GM12878 (cell line): ENCODE measurements at regions not wholly inside any gene's neighbourhood (a gene's known extent, or its start where the extent isn't known, plus 50 kb on each side); places are given as distances from the start of the nearest gene placed in this dataset.
"Not testable (repeated sequence)": the region's sequence is repeated elsewhere in the genome, so short reads cannot be mapped to it uniquely, and the experiment has no call there.

Experiments used
- ATAC-seq: fragments of 200-7000 bp; cut with Tn5 transposase; 3 replicates; pipeline ENCODE4 v1.9.1; 2020; ENCODE audit warnings: mild to moderate bottlenecking, moderate library complexity
- BruUV-seq: library from RNA; stranded (reverse); fragments of 400-500 nt; replicated peaks from 2 replicates; lab custom pipeline; 2021; lab: Mats Ljungman, UMichigan
- CTCF ChIA-PET: fragments of 300-600 bp; sonication (Branson Sonifier 250); formaldehyde crosslinking; extraction: SDS; loops from one replicate; lab custom pipeline; 2021; ENCODE audit warnings: inconsistent platforms; lab: Yijun Ruan, JAX
- POLR2A ChIA-PET: fragments of 350-600 bp; formaldehyde crosslinking; extraction: SDS; loops from one replicate; lab custom pipeline; 2021; ENCODE audit warnings: inconsistent platforms; lab: Charles Lee
- RAD21 ChIA-PET: fragments of 300-600 bp; sonication (Branson Sonifier 250); formaldehyde crosslinking; loops from one replicate; lab custom pipeline; 2023; ENCODE audit warnings: antibody characterized with exemption; ENCODE audit not compliant: unreplicated experiment; lab: Charles Lee
- SMC1A ChIA-PET: fragments of 300-600 bp; sonication (Branson Sonifier 250); formaldehyde crosslinking; loops from one replicate; lab custom pipeline; 2023; ENCODE audit not compliant: unreplicated experiment, uncharacterized antibody; lab: Charles Lee
- DNase-seq: peaks from one replicate; pipeline ENCODE4 v3.0.0-alpha.2; 2011; ENCODE audit warnings: low read depth, low spot score
- FAIRE-seq: peaks from 3 replicates; lab custom pipeline; 2011; peaks lifted over from hg19 to GRCh38; lab: Jason Lieb, UNC
- H2AFZ ChIP-seq: 2 replicates; pipeline ENCODE4 v1.6.0; 2011; ENCODE audit warnings: low read depth, low read length, control low read depth; ENCODE audit not compliant: control insufficient read depth
- H3K27ac ChIP-seq: 2 replicates; pipeline ENCODE4 v1.5.1; 2011; ENCODE audit warnings: control low read depth; ENCODE audit not compliant: control insufficient read depth, insufficient read depth
- H3K27me3 ChIP-seq, 2 experiments: replicated peaks in 1 of 2; 2 replicates each; pipeline versions ENCODE4 v1.6.0 to v1.6.1; 2011; ENCODE audit warnings: low read length in 1 of 2; ENCODE audit not compliant: control insufficient read depth in 2 of 2, insufficient read depth in 2 of 2
- H3K36me3 ChIP-seq, 2 experiments: 2 replicates each; pipeline ENCODE4 v1.5.1; 2011; ENCODE audit warnings: low read length in 1 of 2; ENCODE audit not compliant: control insufficient read depth in 2 of 2, insufficient read depth in 2 of 2
- H3K4me1 ChIP-seq: 2 replicates; pipeline ENCODE4 v1.6.1; 2011; ENCODE audit warnings: mild to moderate bottlenecking, low read length, moderate library complexity, mixed read lengths; ENCODE audit not compliant: control insufficient read depth, insufficient read depth
- H3K4me2 ChIP-seq: 2 replicates; pipeline ENCODE4 v1.6.0; 2011; ENCODE audit warnings: control low read depth; ENCODE audit not compliant: control insufficient read depth, insufficient read depth
- H3K4me3 ChIP-seq: fragments of 200-600 bp; sonication (generic); 2 replicates; pipeline ENCODE4 v1.5.1; 2016
- H3K79me2 ChIP-seq: 2 replicates; pipeline ENCODE4 v1.6.0; 2011; ENCODE audit warnings: low read length; ENCODE audit not compliant: control insufficient read depth, insufficient read depth
- H3K9ac ChIP-seq: 2 replicates; pipeline ENCODE4 v1.8.0; 2011; ENCODE audit warnings: low read length, control low read depth, mixed read lengths; ENCODE audit not compliant: control insufficient read depth, insufficient read depth
- H3K9me3 ChIP-seq: replicated peaks from 3 replicates; pipeline ENCODE4 v1.5.1; 2011; ENCODE audit warnings: mild to moderate bottlenecking, low read length; ENCODE audit not compliant: control insufficient read depth, insufficient read depth
- H4K20me1 ChIP-seq: 2 replicates; pipeline ENCODE4 v1.6.0; 2011; ENCODE audit not compliant: control insufficient read depth, insufficient read depth
- BCL3 ChIP-seq: IDR thresholded peaks from 2 replicates; pipeline ENCODE4 v1.6.1; 2011; ENCODE audit warnings: borderline replicate concordance, low read depth, mild to moderate bottlenecking, moderate library complexity, low read length; ENCODE audit not compliant: insufficient read depth, poor library complexity, severe bottlenecking
- BHLHE40 ChIP-seq, 2 experiments: fragments of 450-650 bp in 1 of 2; IDR thresholded peaks; 2 replicates each; pipeline ENCODE4 v1.6.1; 2011 to 2017; ENCODE audit warnings: low read depth in 2 of 2, borderline replicate concordance in 1 of 2, improper control_type of control experiment in 1 of 2, low read length in 1 of 2, mild to moderate bottlenecking in 1 of 2
- DPF2 ChIP-seq: fragments of 450-650 bp; IDR thresholded peaks from 2 replicates; pipeline ENCODE4 v1.6.1; 2017; ENCODE audit warnings: mild to moderate bottlenecking
- EP300 ChIP-seq, 2 experiments: fragments of 150-350 bp in 1 of 2; IDR thresholded peaks; 2 replicates each; pipeline ENCODE4 v1.6.1; 2011 to 2012; ENCODE audit warnings: low read depth in 2 of 2, low read length in 2 of 2, borderline replicate concordance in 1 of 2, improper control_type of control experiment in 1 of 2, inconsistent platforms in 1 of 2; ENCODE audit not compliant: control insufficient read depth in 1 of 2
- HDAC6 ChIP-seq: fragments of 200-600 bp; sonication (generic); IDR thresholded peaks from one replicate; pipeline ENCODE4 v1.8.0; 2017; ENCODE audit warnings: antibody characterized with exemption; ENCODE audit not compliant: unreplicated experiment
- HSF1 ChIP-seq: fragments of 150-350 bp; IDR thresholded peaks from 2 replicates; pipeline ENCODE4 v1.6.1; 2014; ENCODE audit warnings: mild to moderate bottlenecking, low read depth, low read length
- IRF3 ChIP-seq: fragments of 450-650 bp; IDR thresholded peaks from 2 replicates; pipeline ENCODE4 v1.6.1; 2014; ENCODE audit warnings: mild to moderate bottlenecking
- IRF4 ChIP-seq: IDR thresholded peaks from 2 replicates; pipeline ENCODE4 v1.6.1; 2011; ENCODE audit warnings: low read depth, low read length
- NFYB ChIP-seq: IDR thresholded peaks from 2 replicates; pipeline ENCODE4 v1.6.1; 2011; ENCODE audit warnings: low read depth, mild to moderate bottlenecking, low read length, improper control_type of control experiment, moderate library complexity; ENCODE audit not compliant: insufficient read depth
- POU2F2 ChIP-seq: IDR thresholded peaks from 3 replicates; pipeline ENCODE4 v1.6.1; 2011; ENCODE audit warnings: low read depth, mild to moderate bottlenecking, low read length, borderline replicate concordance
- SMAD1 ChIP-seq: fragments of 450-650 bp; IDR thresholded peaks from 2 replicates; pipeline ENCODE4 v1.6.1; 2018; ENCODE audit warnings: mild to moderate bottlenecking, low read depth; ENCODE audit not compliant: partially characterized antibody
- WGBS: methylation state at CpG from one replicate; pipeline ENCODE4 v1.1.6; 2016; ENCODE audit warnings: low lambda C conversion rate; ENCODE audit not compliant: insufficient replicate concordance, insufficient coverage; ENCODE audit errors: missing lambda C conversion rate; 5-methylcytosine and 5-hydroxymethylcytosine counted together
- in situ Hi-C: fragments of 300-500 bp; cut with MboI; formaldehyde crosslinking; loops from 9 replicates; pipeline ENCODE4 v1.14.3; 2018; ENCODE audit warnings: mixed read lengths
- intact Hi-C: fragments of 100-400 bp; cut with micrococcal nuclease; formaldehyde crosslinking; loops from one replicate; pipeline ENCODE4 v1.14.2; 2022; ENCODE audit not compliant: unreplicated experiment

GRCh38 chr11:106555566-106556250 is 462.6 kb downstream of the GUCY1A2 start:
- H3K9me3 ChIP-seq, H3K9ac ChIP-seq, in situ Hi-C loops, H3K27me3 ChIP-seq, intact Hi-C loops, H3K79me2 ChIP-seq, H3K4me3 ChIP-seq, H3K27ac ChIP-seq, H3K4me2 ChIP-seq, DNase-seq, H3K36me3 ChIP-seq, ATAC-seq, H2AFZ ChIP-seq, SMC1A ChIA-PET, H3K4me1 ChIP-seq, CTCF ChIA-PET, RAD21 ChIA-PET, FAIRE-seq, H4K20me1 ChIP-seq, POLR2A ChIA-PET: not testable (repeated sequence)
- 29% methylated on average over 13 of the region's 13 CpGs for whole genome bisulfite sequencing
- peak; percentile 66 for TF ChIP-seq NFYB
- TF ChIP-seq, all 136 proteins: peak for 1; not testable (repeated sequence) for 135
- not testable (repeated sequence) for BruUV-seq

GRCh38 chr11:106565326-106565725 is 452.9 kb downstream of the GUCY1A2 start:
- intact Hi-C loops: no loop called here
- Histone ChIP-seq H3K27me3 (no peaks in the 10 kb centered on the region), H3K36me3 (no peaks in the 10 kb centered on the region), H3K27ac (no peak overlapping the region), H4K20me1 (no peaks in the 10 kb centered on the region), H3K9ac (no peak overlapping the region), H2AFZ (no peak overlapping the region), H3K4me2 (no peak overlapping the region), H3K4me1 (no peaks in the 10 kb centered on the region), H3K9me3 (no peaks in the 10 kb centered on the region), H3K4me3 (no peak overlapping the region), H3K79me2 (no peaks in the 10 kb centered on the region)
- BruUV-seq: no TSS peak
- WGBS: 0% methylated on average over 2 of the region's 2 CpGs
- in situ Hi-C loops: no loop called here
- DNase-seq (no peak), FAIRE-seq (no peak), ATAC-seq (no peak)
- RAD21 ChIA-PET: no interaction called here
- SMC1A ChIA-PET: no interaction called here
- CTCF ChIA-PET: no interaction called here
- POLR2A ChIA-PET: no interaction called here
- TF ChIP-seq BCL3 (no peak), DPF2 (no peak), HDAC6 (no peak), IRF3 (no peak), SMAD1 (no peak), EP300 (IDR thresholded peaks at IDR 0.05; ENCODE audit: borderline replicate concordance in 1 of 2, control insufficient read depth in 1 of 2, low read depth in 2 of 2, low read length in 2 of 2) (no peak), POU2F2 (no peak), BHLHE40 (IDR thresholded peaks at IDR 0.05; ENCODE audit: borderline replicate concordance in 1 of 2, low read depth in 2 of 2, low read length in 1 of 2) (no peak), IRF4 (no peak), HSF1 (no peak)
